ENCODE measurements at regions not wholly inside any gene's neighbourhood (a gene's known extent, or its start where the extent isn't known, plus 50 kb on each side); places are given as distances from the start of the nearest gene placed in this dataset.

DNA sequence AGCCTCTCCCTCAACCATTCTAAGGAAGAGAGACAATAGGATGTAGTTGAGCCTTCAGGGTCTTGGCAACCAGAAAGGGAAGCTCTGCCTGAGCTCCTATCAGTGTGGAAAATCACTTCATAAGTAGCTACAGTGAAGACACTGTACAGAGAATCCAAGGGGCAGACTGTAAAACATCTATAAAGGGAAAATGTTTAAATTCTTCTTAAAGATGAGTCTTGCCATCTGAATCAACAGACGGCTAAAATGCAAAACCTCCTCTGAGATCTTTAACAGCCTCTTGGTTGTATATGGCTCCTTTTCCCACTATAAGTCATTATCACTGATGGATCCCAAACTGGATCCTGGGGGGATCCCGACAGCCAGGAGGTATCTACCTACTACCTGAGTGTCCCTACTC, 239.2 kb upstream of the SOX9 start:
- dilution Hi-C loops (cut with MboI; ENCODE audit: extremely low pct_ligation_motif_present, low sequenced_read_pairs) = no loop called here
- Histone ChIP-seq H3K9ac (ENCODE audit: control insufficient read depth, extremely low read depth, insufficient read depth, low read length) (no peak overlapping the region), H3K4me1 (ENCODE audit: control insufficient read depth, extremely low read depth, insufficient read depth, low read length) (peaks cover 11% of the 10 kb centered on the region), H3K4me2 (ENCODE audit: control insufficient read depth, extremely low read depth, insufficient read depth, low read depth, low read length) (no peak overlapping the region), H3K9me3 (ENCODE audit: control insufficient read depth, low read depth, low read length) (no peaks in the 10 kb centered on the region), H3K27ac (ENCODE audit: control insufficient read depth, insufficient read depth, low read length) (no peak overlapping the region), H3K4me3 (ENCODE audit: control insufficient read depth in 2 of 3, extremely low read depth in 1 of 3, insufficient read depth in 2 of 3, low read depth in 1 of 3, low read length in 3 of 3) (no peak overlapping the region), H2AFZ (ENCODE audit: control insufficient read depth, low read length) (no peak overlapping the region), H3K79me2 (ENCODE audit: control insufficient read depth, insufficient read depth, low read length) (no peaks in the 10 kb centered on the region), H3K9me1 (ENCODE audit: control insufficient read depth, extremely low read depth, insufficient read depth, low read length) (no peaks in the 10 kb centered on the region), H4K20me1 (ENCODE audit: control insufficient read depth, extremely low read depth, insufficient read depth, low read length) (no peaks in the 10 kb centered on the region), H3K36me3 (ENCODE audit: control insufficient read depth in 2 of 2, extremely low read depth in 1 of 2, insufficient read depth in 2 of 2, low read length in 2 of 2) (no peaks in the 10 kb centered on the region), H3K27me3 (ENCODE audit: control insufficient read depth, extremely low read depth, insufficient read depth, low read length) (no peaks in the 10 kb centered on the region)
- no peak for FAIRE-seq
- TF ChIP-seq, protein P1, sequence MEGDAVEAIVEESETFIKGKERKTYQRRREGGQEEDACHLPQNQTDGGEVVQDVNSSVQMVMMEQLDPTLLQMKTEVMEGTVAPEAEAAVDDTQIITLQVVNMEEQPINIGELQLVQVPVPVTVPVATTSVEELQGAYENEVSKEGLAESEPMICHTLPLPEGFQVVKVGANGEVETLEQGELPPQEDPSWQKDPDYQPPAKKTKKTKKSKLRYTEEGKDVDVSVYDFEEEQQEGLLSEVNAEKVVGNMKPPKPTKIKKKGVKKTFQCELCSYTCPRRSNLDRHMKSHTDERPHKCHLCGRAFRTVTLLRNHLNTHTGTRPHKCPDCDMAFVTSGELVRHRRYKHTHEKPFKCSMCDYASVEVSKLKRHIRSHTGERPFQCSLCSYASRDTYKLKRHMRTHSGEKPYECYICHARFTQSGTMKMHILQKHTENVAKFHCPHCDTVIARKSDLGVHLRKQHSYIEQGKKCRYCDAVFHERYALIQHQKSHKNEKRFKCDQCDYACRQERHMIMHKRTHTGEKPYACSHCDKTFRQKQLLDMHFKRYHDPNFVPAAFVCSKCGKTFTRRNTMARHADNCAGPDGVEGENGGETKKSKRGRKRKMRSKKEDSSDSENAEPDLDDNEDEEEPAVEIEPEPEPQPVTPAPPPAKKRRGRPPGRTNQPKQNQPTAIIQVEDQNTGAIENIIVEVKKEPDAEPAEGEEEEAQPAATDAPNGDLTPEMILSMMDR (optimal IDR thresholded peaks at IDR 0.05 in 1 of 3, IDR thresholded peaks at IDR 0.05 in 1 of 3, conservative IDR thresholded peaks at IDR 0.05 in 1 of 3; ENCODE audit: extremely low read depth in 1 of 3, insufficient read depth in 2 of 3, low read length in 3 of 3) = no peak
- no peak for TF ChIP-seq EZH2 (IDR thresholded peaks at IDR 0.05; ENCODE audit: low read length)
- DNase-seq (ENCODE audit: low read depth, low spot score) = no peak

DNA sequence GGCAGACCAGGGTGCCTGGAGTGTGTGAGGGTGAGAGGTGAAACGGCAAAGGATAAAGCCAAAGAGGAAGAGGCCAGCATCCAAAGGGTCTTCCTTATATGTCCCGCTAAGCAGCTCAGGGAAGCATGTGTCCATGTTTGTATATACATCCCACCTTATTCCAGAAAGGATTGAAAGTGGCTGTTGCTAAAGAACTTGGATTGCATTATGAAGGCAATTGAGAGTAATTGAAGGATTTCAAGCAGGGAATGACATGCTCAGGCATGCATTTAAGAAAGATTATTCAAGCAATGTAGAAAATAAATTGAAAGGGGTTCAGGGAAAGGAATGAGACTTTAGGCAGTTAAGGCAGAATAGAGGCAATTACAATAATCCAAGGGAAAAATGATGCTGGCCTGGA, 237.6 kb upstream of the SOX9 start:
- H3K4me2 ChIP-seq (ENCODE audit: control insufficient read depth, extremely low read depth, insufficient read depth, low read depth, low read length) = no peak overlapping the region
- H3K9ac ChIP-seq (ENCODE audit: control insufficient read depth, extremely low read depth, insufficient read depth, low read length) = no peak overlapping the region
- peak overlapping the region; percentile 4 for H2AFZ ChIP-seq (ENCODE audit: control insufficient read depth, low read length)
- H3K36me3 ChIP-seq (ENCODE audit: control insufficient read depth in 2 of 2, extremely low read depth in 1 of 2, insufficient read depth in 2 of 2, low read length in 2 of 2) = no peaks in the 10 kb centered on the region
- FAIRE-seq = no peak
- no peaks in the 10 kb centered on the region for H3K79me2 ChIP-seq (ENCODE audit: control insufficient read depth, insufficient read depth, low read length)
- dilution Hi-C loops (cut with MboI; ENCODE audit: extremely low pct_ligation_motif_present, low sequenced_read_pairs) = no loop called here
- no peaks in the 10 kb centered on the region for H4K20me1 ChIP-seq (ENCODE audit: control insufficient read depth, extremely low read depth, insufficient read depth, low read length)
- DNase-seq (ENCODE audit: low read depth, low spot score) = no peak
- no peak overlapping the region for H3K4me3 ChIP-seq (ENCODE audit: control insufficient read depth in 2 of 3, extremely low read depth in 1 of 3, insufficient read depth in 2 of 3, low read depth in 1 of 3, low read length in 3 of 3)
- no peak for TF ChIP-seq EZH2 (IDR thresholded peaks at IDR 0.05; ENCODE audit: low read length)
- TF ChIP-seq, protein P1 (optimal IDR thresholded peaks at IDR 0.05 in 1 of 3, IDR thresholded peaks at IDR 0.05 in 1 of 3, conservative IDR thresholded peaks at IDR 0.05 in 1 of 3; ENCODE audit: extremely low read depth in 1 of 3, insufficient read depth in 2 of 3, low read length in 3 of 3) = no peak
- H3K9me1 ChIP-seq (ENCODE audit: control insufficient read depth, extremely low read depth, insufficient read depth, low read length) = no peaks in the 10 kb centered on the region
- peaks cover 11% of the 10 kb centered on the region for H3K4me1 ChIP-seq (ENCODE audit: control insufficient read depth, extremely low read depth, insufficient read depth, low read length)
- H3K9me3 ChIP-seq (ENCODE audit: control insufficient read depth, low read depth, low read length) = no peaks in the 10 kb centered on the region
- H3K27ac ChIP-seq (ENCODE audit: control insufficient read depth, insufficient read depth, low read length) = no peak overlapping the region
- no peaks in the 10 kb centered on the region for H3K27me3 ChIP-seq (ENCODE audit: control insufficient read depth, extremely low read depth, insufficient read depth, low read length)

All from keratinocyte (primary cell).